ENCODE measurements at regions not wholly inside any gene's neighbourhood (a gene's known extent, or its start where the extent isn't known, plus 50 kb on each side); places are given as distances from the start of the nearest gene placed in this dataset.

GRCh38 chr1:102097451-102097850 lies 100.7 kb upstream of the OLFM3 start:
- Histone ChIP-seq H3K36me3 (ENCODE audit: insufficient read depth, low read length) (no peaks in the 10 kb centered on the region), H3K4me1 (ENCODE audit: insufficient read depth, low read length) (no peaks in the 10 kb centered on the region), H2AFZ (ENCODE audit: low read length) (no peak overlapping the region), H3K4me3 (ENCODE audit: insufficient read depth, low read length) (no peak overlapping the region), H4K20me1 (ENCODE audit: insufficient read depth, low read length) (no peaks in the 10 kb centered on the region), H3K4me2 (ENCODE audit: insufficient read depth, low read length) (no peak overlapping the region), H3K9me3 (ENCODE audit: low read depth, low read length) (no peaks in the 10 kb centered on the region), H3K79me2 (ENCODE audit: insufficient read depth, low read length) (no peaks in the 10 kb centered on the region), H3K27ac (ENCODE audit: low read depth, low read length) (no peak overlapping the region), H3K27me3 (ENCODE audit: insufficient read depth, low read length) (no peaks in the 10 kb centered on the region)
- no peak for TF ChIP-seq CTCF (IDR thresholded peaks at IDR 0.05; ENCODE audit: extremely low read depth, low read depth, low read length)
- DNase-seq (ENCODE audit: insufficient read length, low spot score, missing footprints), result no peak

GRCh38 chr1:102096162-102096561 lies 99.4 kb upstream of the OLFM3 start:
- Histone ChIP-seq H3K79me2 (ENCODE audit: insufficient read depth, low read length) (no peaks in the 10 kb centered on the region), H3K4me2 (ENCODE audit: insufficient read depth, low read length) (no peak overlapping the region), H3K36me3 (ENCODE audit: insufficient read depth, low read length) (no peaks in the 10 kb centered on the region), H3K27me3 (ENCODE audit: insufficient read depth, low read length) (no peaks in the 10 kb centered on the region), H2AFZ (ENCODE audit: low read length) (no peak overlapping the region), H3K9me3 (ENCODE audit: low read depth, low read length) (no peaks in the 10 kb centered on the region), H3K4me1 (ENCODE audit: insufficient read depth, low read length) (no peaks in the 10 kb centered on the region), H4K20me1 (ENCODE audit: insufficient read depth, low read length) (no peaks in the 10 kb centered on the region), H3K4me3 (ENCODE audit: insufficient read depth, low read length) (no peak overlapping the region), H3K27ac (ENCODE audit: low read depth, low read length) (no peak overlapping the region)
- no peak for TF ChIP-seq CTCF (IDR thresholded peaks at IDR 0.05; ENCODE audit: extremely low read depth, low read depth, low read length)
- DNase-seq (ENCODE audit: insufficient read length, low spot score, missing footprints), result no peak

GRCh38 chr1:102089791-102090190 lies 93.1 kb upstream of the OLFM3 start:
- no peaks in the 10 kb centered on the region for H4K20me1 ChIP-seq (ENCODE audit: insufficient read depth, low read length)
- no peak overlapping the region for H3K4me2 ChIP-seq (ENCODE audit: insufficient read depth, low read length)
- H3K27ac ChIP-seq (ENCODE audit: low read depth, low read length), result no peak overlapping the region
- DNase-seq (ENCODE audit: insufficient read length, low spot score, missing footprints), result no peak
- H3K79me2 ChIP-seq (ENCODE audit: insufficient read depth, low read length), result no peaks in the 10 kb centered on the region
- no peaks in the 10 kb centered on the region for H3K27me3 ChIP-seq (ENCODE audit: insufficient read depth, low read length)
- no peaks in the 10 kb centered on the region for H3K4me1 ChIP-seq (ENCODE audit: insufficient read depth, low read length)
- no peak overlapping the region for H3K4me3 ChIP-seq (ENCODE audit: insufficient read depth, low read length)
- H3K9me3 ChIP-seq (ENCODE audit: low read depth, low read length), result no peaks in the 10 kb centered on the region
- no peak overlapping the region for H2AFZ ChIP-seq (ENCODE audit: low read length)
- TF ChIP-seq CTCF (IDR thresholded peaks at IDR 0.05; ENCODE audit: extremely low read depth, low read depth, low read length), result no peak
- no peaks in the 10 kb centered on the region for H3K36me3 ChIP-seq (ENCODE audit: insufficient read depth, low read length)

DNA sequence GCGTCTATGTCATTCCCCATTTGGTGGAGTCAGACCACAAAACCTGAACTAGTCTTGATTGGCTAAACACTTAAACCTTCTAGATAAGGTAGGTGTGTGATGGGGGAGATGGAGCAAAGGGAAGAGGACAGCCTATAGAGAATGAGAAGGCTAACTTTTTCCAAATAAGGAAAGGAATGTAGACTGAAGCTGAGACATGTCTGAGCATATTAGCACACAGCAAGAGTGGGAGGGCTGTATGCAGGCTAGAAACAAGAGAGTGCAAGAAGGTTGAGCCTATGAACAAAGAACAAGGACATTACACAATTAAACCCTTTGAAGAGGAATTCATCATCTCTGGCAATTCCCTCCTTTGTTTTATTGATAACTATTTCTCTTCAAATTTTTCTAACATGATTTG lies 89.2 kb upstream of the OLFM3 start:
- Histone ChIP-seq H3K27me3 (ENCODE audit: insufficient read depth, low read length) (no peaks in the 10 kb centered on the region), H3K4me1 (ENCODE audit: insufficient read depth, low read length) (no peaks in the 10 kb centered on the region), H3K27ac (ENCODE audit: low read depth, low read length) (no peak overlapping the region)

More for the DNA sequence above, 89.2 kb upstream of the OLFM3 start:
- H3K9me3 ChIP-seq (ENCODE audit: low read depth, low read length), result no peaks in the 10 kb centered on the region
- no peaks in the 10 kb centered on the region for H3K79me2 ChIP-seq (ENCODE audit: insufficient read depth, low read length)
- no peaks in the 10 kb centered on the region for H3K36me3 ChIP-seq (ENCODE audit: insufficient read depth, low read length)
- TF ChIP-seq CTCF (IDR thresholded peaks at IDR 0.05; ENCODE audit: extremely low read depth, low read depth, low read length), result no peak
- H3K4me2 ChIP-seq (ENCODE audit: insufficient read depth, low read length), result no peak overlapping the region
- H2AFZ ChIP-seq (ENCODE audit: low read length), result no peak overlapping the region
- H4K20me1 ChIP-seq (ENCODE audit: insufficient read depth, low read length), result no peaks in the 10 kb centered on the region
- no peak overlapping the region for H3K4me3 ChIP-seq (ENCODE audit: insufficient read depth, low read length)
- DNase-seq (ENCODE audit: insufficient read length, low spot score, missing footprints), result no peak
